ENCODE measurements at regions not wholly inside any gene's neighbourhood (a gene's known extent, or its start where the extent isn't known, plus 50 kb on each side); places are given as distances from the start of the nearest gene placed in this dataset.

DNA sequence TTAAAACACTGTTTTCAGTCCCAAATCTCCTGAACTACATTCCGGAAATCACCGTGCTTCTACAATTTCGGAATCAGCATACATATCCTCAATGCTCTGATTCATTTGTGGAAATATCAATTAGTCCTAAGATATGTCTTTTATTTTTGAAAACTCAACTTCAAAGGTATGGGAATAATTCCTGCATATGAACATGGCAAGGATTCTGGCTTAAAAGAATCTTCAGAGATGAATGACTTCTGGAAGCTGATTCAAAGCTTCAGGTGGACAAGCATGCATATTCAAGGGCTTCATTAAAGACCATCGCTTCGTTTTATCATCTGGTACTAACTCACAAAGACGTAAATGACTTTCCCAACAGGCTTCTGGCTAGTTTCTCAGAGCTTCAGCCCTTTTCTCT lies 246.0 kb upstream of the LRRN1 start:
- TF ChIP-seq, protein P1, sequence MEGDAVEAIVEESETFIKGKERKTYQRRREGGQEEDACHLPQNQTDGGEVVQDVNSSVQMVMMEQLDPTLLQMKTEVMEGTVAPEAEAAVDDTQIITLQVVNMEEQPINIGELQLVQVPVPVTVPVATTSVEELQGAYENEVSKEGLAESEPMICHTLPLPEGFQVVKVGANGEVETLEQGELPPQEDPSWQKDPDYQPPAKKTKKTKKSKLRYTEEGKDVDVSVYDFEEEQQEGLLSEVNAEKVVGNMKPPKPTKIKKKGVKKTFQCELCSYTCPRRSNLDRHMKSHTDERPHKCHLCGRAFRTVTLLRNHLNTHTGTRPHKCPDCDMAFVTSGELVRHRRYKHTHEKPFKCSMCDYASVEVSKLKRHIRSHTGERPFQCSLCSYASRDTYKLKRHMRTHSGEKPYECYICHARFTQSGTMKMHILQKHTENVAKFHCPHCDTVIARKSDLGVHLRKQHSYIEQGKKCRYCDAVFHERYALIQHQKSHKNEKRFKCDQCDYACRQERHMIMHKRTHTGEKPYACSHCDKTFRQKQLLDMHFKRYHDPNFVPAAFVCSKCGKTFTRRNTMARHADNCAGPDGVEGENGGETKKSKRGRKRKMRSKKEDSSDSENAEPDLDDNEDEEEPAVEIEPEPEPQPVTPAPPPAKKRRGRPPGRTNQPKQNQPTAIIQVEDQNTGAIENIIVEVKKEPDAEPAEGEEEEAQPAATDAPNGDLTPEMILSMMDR (IDR thresholded peaks at IDR 0.05; ENCODE audit: extremely low read depth, insufficient read depth, missing control alignments) = no peak
- in situ Hi-C loops (cut with MboI; ENCODE audit: low pct_unique_long_range_greater_than_20kb, low sequenced_read_pairs, unreplicated experiment) = no loop called here
- no peak for DNase-seq (ENCODE audit: low spot score)

DNA sequence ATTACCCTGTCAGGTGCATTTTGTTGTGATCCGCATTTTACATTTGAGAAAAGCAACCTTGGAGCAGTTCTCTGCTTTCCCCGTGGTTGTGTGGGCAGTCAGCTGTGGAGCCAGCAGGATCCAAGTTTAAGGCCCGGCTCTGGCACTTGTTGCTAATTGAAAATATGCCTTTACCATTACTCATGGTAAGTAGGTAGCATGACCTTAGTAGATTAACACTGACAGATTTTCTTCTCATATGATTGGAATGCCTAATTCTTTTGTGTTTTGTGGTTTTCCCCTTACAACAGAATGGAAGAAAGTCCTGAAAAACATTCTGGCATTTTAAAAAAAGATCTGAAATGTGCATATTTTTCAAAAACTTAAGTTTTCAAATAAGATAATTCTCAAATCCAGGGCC lies 246.5 kb upstream of the LRRN1 start:
- no peak for DNase-seq (ENCODE audit: low spot score)
- in situ Hi-C loops (cut with MboI; ENCODE audit: low pct_unique_long_range_greater_than_20kb, low sequenced_read_pairs, unreplicated experiment) = no loop called here
- TF ChIP-seq, protein P1 (IDR thresholded peaks at IDR 0.05; ENCODE audit: extremely low read depth, insufficient read depth, missing control alignments) = no peak

DNA sequence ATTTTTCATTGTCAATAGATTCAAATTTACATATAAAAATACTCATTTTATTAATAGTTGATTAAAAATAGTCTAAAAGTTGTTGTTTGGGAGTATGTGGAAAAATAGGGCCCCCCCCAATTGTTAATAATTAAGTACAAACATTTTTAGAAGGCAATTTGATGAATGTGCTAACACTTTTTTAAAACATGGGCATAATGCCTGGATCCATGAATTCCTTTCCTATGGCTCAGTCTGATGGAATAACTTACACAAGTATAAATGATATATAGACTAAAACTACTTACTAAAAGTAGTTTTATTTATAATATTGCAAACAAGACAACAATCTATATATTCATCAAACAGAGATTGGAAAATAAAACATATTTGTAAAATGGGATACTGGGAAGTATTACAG lies 247.2 kb upstream of the LRRN1 start:
- TF ChIP-seq, protein P1 (IDR thresholded peaks at IDR 0.05; ENCODE audit: extremely low read depth, insufficient read depth, missing control alignments) = no peak
- in situ Hi-C loops (cut with MboI; ENCODE audit: low pct_unique_long_range_greater_than_20kb, low sequenced_read_pairs, unreplicated experiment) = no loop called here
- DNase-seq (ENCODE audit: low spot score) = no peak

DNA sequence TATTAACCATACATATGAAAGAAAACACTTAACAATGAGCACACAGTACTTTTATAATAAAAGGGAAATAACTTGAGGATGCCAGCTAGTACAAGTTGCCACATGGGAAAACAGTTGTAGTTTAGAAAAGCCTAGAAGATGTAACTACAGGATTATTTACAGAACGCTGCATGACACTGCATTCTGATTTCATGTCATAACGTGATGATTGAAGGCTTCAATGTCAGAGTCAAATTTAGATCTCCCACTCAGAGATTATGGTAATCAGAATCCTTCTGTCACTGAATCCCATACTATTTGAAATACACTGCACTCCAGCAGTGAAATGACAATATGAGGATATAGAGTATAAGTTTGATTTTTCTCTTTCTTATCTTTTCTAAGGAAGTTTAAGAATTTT lies 253.9 kb upstream of the LRRN1 start:
- TF ChIP-seq, protein P1 (IDR thresholded peaks at IDR 0.05; ENCODE audit: extremely low read depth, insufficient read depth, missing control alignments) = no peak
- in situ Hi-C loops (cut with MboI; ENCODE audit: low pct_unique_long_range_greater_than_20kb, low sequenced_read_pairs, unreplicated experiment) = no loop called here
- DNase-seq (ENCODE audit: low spot score) = no peak

DNA sequence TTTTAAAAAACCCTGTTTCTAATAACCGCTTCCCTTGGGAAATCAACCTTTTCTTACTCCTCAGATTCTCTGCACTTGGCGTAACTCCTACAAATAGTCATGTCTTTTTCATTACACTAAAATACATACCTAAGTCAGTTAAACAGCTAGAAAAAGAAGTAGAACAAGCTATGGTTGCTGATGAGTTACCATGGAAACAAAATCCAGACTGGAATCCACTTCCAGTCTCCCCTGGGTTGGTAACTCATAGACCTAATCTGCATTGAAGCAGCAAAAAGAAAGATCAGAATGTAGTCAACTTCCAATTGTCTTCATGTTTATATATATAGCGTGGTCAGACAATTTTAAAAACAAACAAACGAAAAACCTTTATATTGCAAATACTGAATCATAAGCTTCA lies 260.8 kb upstream of the LRRN1 start:
- TF ChIP-seq, protein P1 (IDR thresholded peaks at IDR 0.05; ENCODE audit: extremely low read depth, insufficient read depth, missing control alignments) = no peak
- in situ Hi-C loops (cut with MboI; ENCODE audit: low pct_unique_long_range_greater_than_20kb, low sequenced_read_pairs, unreplicated experiment) = no loop called here
- no peak for DNase-seq (ENCODE audit: low spot score)

DNA sequence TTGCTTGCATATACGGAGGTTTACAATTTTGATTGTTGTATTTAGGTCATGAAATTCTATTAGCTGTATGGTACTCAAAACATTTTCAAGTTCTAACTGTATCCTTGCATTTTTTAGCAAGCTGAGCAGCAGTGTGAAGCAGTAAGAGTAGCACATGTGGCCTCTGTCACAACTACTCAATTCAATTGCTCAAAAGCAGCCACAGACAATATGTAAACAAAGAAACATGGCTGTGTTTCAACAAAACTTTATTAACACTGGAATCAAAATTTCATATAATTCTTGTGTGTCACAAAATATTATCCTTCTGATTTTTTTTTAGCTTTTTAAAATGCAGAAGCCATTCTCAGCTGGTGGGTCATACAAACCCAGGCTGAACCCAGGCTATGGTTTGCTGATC lies 266.7 kb upstream of the LRRN1 start:
- in situ Hi-C loops (cut with MboI; ENCODE audit: low pct_unique_long_range_greater_than_20kb, low sequenced_read_pairs, unreplicated experiment) = no loop called here

More for the DNA sequence above, 266.7 kb upstream of the LRRN1 start:
- TF ChIP-seq, protein P1 (IDR thresholded peaks at IDR 0.05; ENCODE audit: extremely low read depth, insufficient read depth, missing control alignments) = no peak
- DNase-seq (ENCODE audit: low spot score) = no peak

Measured in GM13977 (cell line).